ENCODE measurements at regions not wholly inside any gene's neighbourhood (a gene's known extent, or its start where the extent isn't known, plus 50 kb on each side); places are given as distances from the start of the nearest gene placed in this dataset.

DNA sequence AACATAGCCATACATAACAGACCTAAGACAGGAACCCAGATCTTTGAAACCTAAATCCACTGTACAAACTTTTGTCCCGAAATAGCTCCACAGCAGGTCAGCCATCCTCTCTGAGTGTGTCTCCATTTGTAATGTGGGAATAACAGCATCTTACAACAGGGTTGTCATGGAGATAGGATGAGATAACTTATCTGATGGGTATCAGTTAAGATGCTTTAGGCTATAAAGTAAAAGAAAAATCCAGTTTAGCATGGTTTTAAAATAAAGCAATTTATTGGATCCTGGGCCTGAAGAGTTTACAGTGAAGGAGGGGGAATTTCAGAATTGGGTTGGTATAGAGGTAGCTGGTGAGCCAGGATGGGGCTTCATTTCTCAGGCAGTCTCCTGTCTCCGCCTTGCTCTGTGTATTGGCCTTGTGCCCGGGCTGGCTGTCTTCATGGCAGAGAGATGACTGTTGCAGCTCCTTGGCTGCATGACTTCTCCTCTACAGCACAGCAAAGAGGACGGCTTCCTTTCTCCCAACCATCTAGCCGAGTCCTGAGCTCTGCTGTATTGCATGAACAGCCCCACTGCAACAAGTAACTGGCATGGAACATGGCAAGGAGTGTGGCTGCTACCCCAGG lies 131.9 kb upstream of the PROK2 start:
- H3K36me3 Mint-ChIP-seq (ENCODE audit: insufficient read depth, unreplicated experiment), result no peaks in the 10 kb centered on the region
- no peaks in the 10 kb centered on the region for H3K9me3 Mint-ChIP-seq (ENCODE audit: unreplicated experiment)
- peaks cover 6% of the 10 kb centered on the region for H3K4me1 Mint-ChIP-seq (ENCODE audit: insufficient read depth, unreplicated experiment)
- ChIA-PET CTCF (interaction anchor here (0.5 to 1.9 kb wide), 6 partner anchors 9 to 905 kb away, joined by 3 to 6 read pairs (median 4); no protein-coding TSS in a partner anchor), POLR2A (interaction anchor here (0.5 to 1.3 kb wide), 3 partner anchors 14 to 178 kb away, joined by 3 to 5 read pairs (median 3); no protein-coding TSS in a partner anchor)
- intact Hi-C loops (cut with micrococcal nuclease), result no loop called here
- DNase-seq (ENCODE audit: unreplicated experiment), result peak; percentile 19
- peaks cover 27% of the 10 kb centered on the region for H3K27me3 Mint-ChIP-seq (ENCODE audit: insufficient read depth, unreplicated experiment)
- no peak overlapping the region for H3K27ac Mint-ChIP-seq (ENCODE audit: low read depth, unreplicated experiment)
- no TSS peak for BruUV-seq (replicated peaks)
- TF ChIP-seq, protein P1, sequence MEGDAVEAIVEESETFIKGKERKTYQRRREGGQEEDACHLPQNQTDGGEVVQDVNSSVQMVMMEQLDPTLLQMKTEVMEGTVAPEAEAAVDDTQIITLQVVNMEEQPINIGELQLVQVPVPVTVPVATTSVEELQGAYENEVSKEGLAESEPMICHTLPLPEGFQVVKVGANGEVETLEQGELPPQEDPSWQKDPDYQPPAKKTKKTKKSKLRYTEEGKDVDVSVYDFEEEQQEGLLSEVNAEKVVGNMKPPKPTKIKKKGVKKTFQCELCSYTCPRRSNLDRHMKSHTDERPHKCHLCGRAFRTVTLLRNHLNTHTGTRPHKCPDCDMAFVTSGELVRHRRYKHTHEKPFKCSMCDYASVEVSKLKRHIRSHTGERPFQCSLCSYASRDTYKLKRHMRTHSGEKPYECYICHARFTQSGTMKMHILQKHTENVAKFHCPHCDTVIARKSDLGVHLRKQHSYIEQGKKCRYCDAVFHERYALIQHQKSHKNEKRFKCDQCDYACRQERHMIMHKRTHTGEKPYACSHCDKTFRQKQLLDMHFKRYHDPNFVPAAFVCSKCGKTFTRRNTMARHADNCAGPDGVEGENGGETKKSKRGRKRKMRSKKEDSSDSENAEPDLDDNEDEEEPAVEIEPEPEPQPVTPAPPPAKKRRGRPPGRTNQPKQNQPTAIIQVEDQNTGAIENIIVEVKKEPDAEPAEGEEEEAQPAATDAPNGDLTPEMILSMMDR (IDR thresholded peaks at IDR 0.05; ENCODE audit: unreplicated experiment), result no peak
- H3K4me3 Mint-ChIP-seq (ENCODE audit: unreplicated experiment), result no peak overlapping the region

- DNase-seq (ENCODE audit: unreplicated experiment), result no peak
- no peak overlapping the region for H3K4me3 Mint-ChIP-seq (ENCODE audit: unreplicated experiment)
- CTCF ChIA-PET, result interaction anchor here (0.6 to 1.0 kb wide), 4 partner anchors 13 to 415 kb away, joined by 3 to 5 read pairs (median 3); no protein-coding TSS in a partner anchor
- no peaks in the 10 kb centered on the region for H3K9me3 Mint-ChIP-seq (ENCODE audit: unreplicated experiment)
- TF ChIP-seq, protein P1 (IDR thresholded peaks at IDR 0.05; ENCODE audit: unreplicated experiment), result no peak
- intact Hi-C loops (cut with micrococcal nuclease), result no loop called here
- BruUV-seq (replicated peaks), result no TSS peak
- H3K27me3 Mint-ChIP-seq (ENCODE audit: insufficient read depth, unreplicated experiment), result no peaks in the 10 kb centered on the region
- no peak overlapping the region for H3K27ac Mint-ChIP-seq (ENCODE audit: low read depth, unreplicated experiment)
- H3K4me1 Mint-ChIP-seq (ENCODE audit: insufficient read depth, unreplicated experiment), result peaks cover 6% of the 10 kb centered on the region
- POLR2A ChIA-PET, result interaction anchor here (0.7 kb wide), 1 partner anchor 913 kb away, joined by 4 read pairs; no protein-coding TSS in a partner anchor
- H3K36me3 Mint-ChIP-seq (ENCODE audit: insufficient read depth, unreplicated experiment), result no peaks in the 10 kb centered on the region
Measured at GRCh38 chr3:71912839-71913495, 128.0 kb upstream of the PROK2 start.

GRCh38 chr3:71910108-71910507 lies 125.2 kb upstream of the PROK2 start:
- Mint-ChIP-seq H3K4me3 (ENCODE audit: unreplicated experiment) (no peak overlapping the region), H3K4me1 (ENCODE audit: insufficient read depth, unreplicated experiment) (no peaks in the 10 kb centered on the region), H3K9me3 (ENCODE audit: unreplicated experiment) (no peaks in the 10 kb centered on the region), H3K27ac (ENCODE audit: low read depth, unreplicated experiment) (no peak overlapping the region), H3K36me3 (ENCODE audit: insufficient read depth, unreplicated experiment) (no peaks in the 10 kb centered on the region), H3K27me3 (ENCODE audit: insufficient read depth, unreplicated experiment) (peaks cover 11% of the 10 kb centered on the region)
- POLR2A ChIA-PET, result no interaction called here
- CTCF ChIA-PET, result interaction anchor here (0.8 to 1.5 kb wide), 5 partner anchors 13 to 35 kb away, joined by 3 to 8 read pairs (median 4); no protein-coding TSS in a partner anchor
- intact Hi-C loops (cut with micrococcal nuclease), result no loop called here
- peak; percentile 13 for DNase-seq (ENCODE audit: unreplicated experiment)
- no TSS peak for BruUV-seq (replicated peaks)
- TF ChIP-seq, protein P1 (IDR thresholded peaks at IDR 0.05; ENCODE audit: unreplicated experiment), result no peak

DNA sequence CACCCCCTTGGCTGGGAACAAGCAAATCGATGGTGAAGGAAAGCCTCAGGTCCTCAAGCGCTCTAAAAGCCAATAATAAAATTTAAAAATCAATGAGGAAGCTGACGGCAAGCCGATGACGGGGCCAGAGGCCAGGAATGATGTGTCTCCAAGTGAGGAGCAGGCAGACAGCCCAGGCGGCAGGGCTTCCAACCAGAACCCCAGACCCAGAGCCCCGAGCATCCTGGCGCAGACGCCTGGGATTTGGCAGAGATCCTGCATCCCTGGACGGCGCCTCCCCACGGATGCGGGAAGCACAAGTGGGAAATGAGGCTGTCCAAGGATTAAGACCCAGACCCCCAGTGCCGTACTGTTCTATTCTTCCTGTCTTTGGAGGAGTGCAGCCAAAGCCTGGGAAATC lies 123.0 kb upstream of the PROK2 start:
- Mint-ChIP-seq H3K4me3 (ENCODE audit: unreplicated experiment) (no peak overlapping the region), H3K36me3 (ENCODE audit: insufficient read depth, unreplicated experiment) (no peaks in the 10 kb centered on the region), H3K27ac (ENCODE audit: low read depth, unreplicated experiment) (no peak overlapping the region), H3K4me1 (ENCODE audit: insufficient read depth, unreplicated experiment) (peaks cover 6% of the 10 kb centered on the region), H3K27me3 (ENCODE audit: insufficient read depth, unreplicated experiment) (peaks cover 11% of the 10 kb centered on the region), H3K9me3 (ENCODE audit: unreplicated experiment) (no peaks in the 10 kb centered on the region)
- intact Hi-C loops (cut with micrococcal nuclease), result no loop called here
- DNase-seq (ENCODE audit: unreplicated experiment), result no peak
- ChIA-PET CTCF (interaction anchor here (1.2 to 1.9 kb wide), 3 partner anchors 10 to 16 kb away, joined by 3 to 4 read pairs (median 3); no protein-coding TSS in a partner anchor), POLR2A (no interaction called here)
- TF ChIP-seq, protein P1 (IDR thresholded peaks at IDR 0.05; ENCODE audit: unreplicated experiment), result no peak
- BruUV-seq (replicated peaks), result no TSS peak

Measured in MCF 10A (cell line).